ENCODE measurements at regions not wholly inside any gene's neighbourhood (a gene's known extent, or its start where the extent isn't known, plus 50 kb on each side); places are given as distances from the start of the nearest gene placed in this dataset.

DNA sequence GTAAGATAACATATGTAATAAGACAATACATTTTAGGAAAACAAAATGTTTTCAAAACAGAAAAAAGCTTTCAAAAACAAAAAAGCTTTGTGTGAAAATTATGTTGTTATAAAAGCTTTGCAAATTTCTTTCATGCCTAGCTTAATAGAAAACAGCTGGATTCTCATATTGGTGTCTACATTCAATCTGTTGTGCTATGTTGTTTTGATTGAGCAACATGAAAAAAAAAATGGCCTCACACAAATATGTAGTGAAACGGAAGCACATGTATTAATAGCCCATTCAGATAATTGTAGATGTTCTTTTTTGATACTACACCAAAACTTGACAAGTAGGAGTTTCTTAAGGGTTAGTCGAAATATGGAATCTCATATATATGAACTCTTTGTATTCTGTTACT, 197.5 kb downstream of the ZEB2 start:
- peaks cover 4% of the 10 kb centered on the region for H3K4me1 Mint-ChIP-seq (ENCODE audit: low read depth)
- H3K27ac Mint-ChIP-seq = no peak overlapping the region
- H3K36me3 Mint-ChIP-seq (ENCODE audit: insufficient read depth) = no peaks in the 10 kb centered on the region
- no peaks in the 10 kb centered on the region for H3K27me3 Mint-ChIP-seq
- H3K4me3 Mint-ChIP-seq (ENCODE audit: low read depth) = no peak overlapping the region
- H3K9me3 Mint-ChIP-seq (ENCODE audit: low read depth) = peaks cover 4% of the 10 kb centered on the region
- no peak for DNase-seq (ENCODE audit: low spot score, unreplicated experiment)
- no peak for TF ChIP-seq CTCF (IDR thresholded peaks at IDR 0.05; ENCODE audit: unreplicated experiment)

GRCh38 chr2:144320491-144320890, 199.4 kb downstream of the ZEB2 start:
- Mint-ChIP-seq H3K36me3 (ENCODE audit: insufficient read depth) (no peaks in the 10 kb centered on the region), H3K4me1 (ENCODE audit: low read depth) (peaks cover 4% of the 10 kb centered on the region), H3K9me3 (ENCODE audit: low read depth) (peaks cover 4% of the 10 kb centered on the region), H3K27me3 (no peaks in the 10 kb centered on the region), H3K4me3 (ENCODE audit: low read depth) (no peak overlapping the region), H3K27ac (no peak overlapping the region)
- no peak for DNase-seq (ENCODE audit: low spot score, unreplicated experiment)
- no peak for TF ChIP-seq CTCF (IDR thresholded peaks at IDR 0.05; ENCODE audit: unreplicated experiment)

DNA sequence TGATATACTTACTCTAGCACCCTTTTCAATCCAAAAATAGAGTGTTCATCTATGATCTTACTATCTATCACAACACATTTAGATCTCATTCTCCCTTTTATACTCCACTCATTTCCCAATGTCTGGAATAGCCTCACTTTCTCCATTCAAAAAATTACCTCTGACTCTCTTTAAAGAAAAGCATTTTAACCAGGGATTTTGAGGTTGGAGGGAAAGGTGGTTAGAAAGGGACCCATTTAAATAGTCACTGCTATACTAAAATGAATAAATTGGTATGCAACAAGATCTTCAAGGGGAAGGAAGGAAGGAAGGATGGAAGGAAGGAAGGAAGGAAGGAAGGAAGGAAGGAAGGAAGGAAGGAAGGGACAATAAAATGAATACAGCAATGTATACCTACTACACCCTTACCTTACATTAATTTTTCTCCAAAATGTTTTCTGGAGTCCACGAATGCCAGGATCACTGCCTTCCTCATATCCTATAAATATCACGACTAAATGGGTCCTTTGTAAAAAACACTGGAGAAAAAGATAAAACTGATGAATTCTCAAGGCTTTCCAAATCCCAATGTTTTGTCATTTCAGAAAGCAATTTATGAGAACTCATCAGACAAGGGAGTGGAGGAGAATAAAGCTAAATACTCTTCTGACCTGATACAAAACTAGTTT, 202.7 kb downstream of the ZEB2 start:
- TF ChIP-seq CTCF (IDR thresholded peaks at IDR 0.05; ENCODE audit: unreplicated experiment) = no peak
- no peaks in the 10 kb centered on the region for H3K27me3 Mint-ChIP-seq

GRCh38 chr2:144310889-144311608, 208.9 kb downstream of the ZEB2 start:
- H3K4me1 Mint-ChIP-seq (ENCODE audit: low read depth) = no peaks in the 10 kb centered on the region
- DNase-seq (ENCODE audit: low spot score, unreplicated experiment) = no peak
- H3K4me3 Mint-ChIP-seq (ENCODE audit: low read depth) = no peak overlapping the region
- H3K9me3 Mint-ChIP-seq (ENCODE audit: low read depth) = peaks cover 16% of the 10 kb centered on the region
- H3K27ac Mint-ChIP-seq = no peak overlapping the region
- no peaks in the 10 kb centered on the region for H3K27me3 Mint-ChIP-seq
- peaks cover 10% of the 10 kb centered on the region for H3K36me3 Mint-ChIP-seq (ENCODE audit: insufficient read depth)
- TF ChIP-seq CTCF (IDR thresholded peaks at IDR 0.05; ENCODE audit: unreplicated experiment) = no peak

More for the DNA sequence above, 202.7 kb downstream of the ZEB2 start:
- no peaks in the 10 kb centered on the region for H3K4me1 Mint-ChIP-seq (ENCODE audit: low read depth)
- DNase-seq (ENCODE audit: low spot score, unreplicated experiment) = no peak
- H3K9me3 Mint-ChIP-seq (ENCODE audit: low read depth) = peaks cover 11% of the 10 kb centered on the region
- no peak overlapping the region for H3K27ac Mint-ChIP-seq
- H3K4me3 Mint-ChIP-seq (ENCODE audit: low read depth) = no peak overlapping the region
- peaks cover 8% of the 10 kb centered on the region for H3K36me3 Mint-ChIP-seq (ENCODE audit: insufficient read depth)

GRCh38 chr2:144310484-144310883, 209.4 kb downstream of the ZEB2 start:
- Mint-ChIP-seq H3K36me3 (ENCODE audit: insufficient read depth) (peaks cover 12% of the 10 kb centered on the region), H3K4me1 (ENCODE audit: low read depth) (no peaks in the 10 kb centered on the region), H3K9me3 (ENCODE audit: low read depth) (peaks cover 16% of the 10 kb centered on the region), H3K27me3 (no peaks in the 10 kb centered on the region), H3K4me3 (ENCODE audit: low read depth) (no peak overlapping the region), H3K27ac (no peak overlapping the region)
- DNase-seq (ENCODE audit: low spot score, unreplicated experiment) = no peak
- no peak for TF ChIP-seq CTCF (IDR thresholded peaks at IDR 0.05; ENCODE audit: unreplicated experiment)

Data from progenitor cell of endocrine pancreas (in vitro differentiated cells).